ENCODE measurements at regions not wholly inside any gene's neighbourhood (a gene's known extent, or its start where the extent isn't known, plus 50 kb on each side); places are given as distances from the start of the nearest gene placed in this dataset.
"Not testable (repeated sequence)": the region's sequence is repeated elsewhere in the genome, so short reads cannot be mapped to it uniquely, and the experiment has no call there.

- Mint-ChIP-seq H3K4me3 (no peak overlapping the region), H3K4me1 (no peaks in the 10 kb centered on the region), H3K36me3 (ENCODE audit: low read depth) (no peaks in the 10 kb centered on the region), H3K9me3 (no peaks in the 10 kb centered on the region), H3K27ac (no peak overlapping the region), H3K27me3 (ENCODE audit: low read depth) (peaks cover 4% of the 10 kb centered on the region)
- TF ChIP-seq CTCF (IDR thresholded peaks at IDR 0.05; ENCODE audit: unreplicated experiment in 3 of 3), result no peak
These were observed 108.8 kb downstream of the FAM217A start for GRCh38 chr6:3970097-3970496.

- not testable (repeated sequence) for H3K4me3 Mint-ChIP-seq; H3K9me3 Mint-ChIP-seq; H3K27me3 Mint-ChIP-seq (ENCODE audit: low read depth); H3K4me1 Mint-ChIP-seq; H3K36me3 Mint-ChIP-seq (ENCODE audit: low read depth); H3K27ac Mint-ChIP-seq
These were observed 105.8 kb downstream of the FAM217A start for GRCh38 chr6:3973152-3973551.

GRCh38 chr6:3977875-3978711 is 100.8 kb downstream of the FAM217A start:
- no peak overlapping the region for H3K4me3 Mint-ChIP-seq
- peak overlapping the region in 1 of 3 experiments; percentile 16 for H3K27ac Mint-ChIP-seq
- peaks cover 8% of the 10 kb centered on the region for H3K4me1 Mint-ChIP-seq
- peaks cover 15% of the 10 kb centered on the region for H3K36me3 Mint-ChIP-seq (ENCODE audit: low read depth)
- no peaks in the 10 kb centered on the region for H3K9me3 Mint-ChIP-seq
- peak; percentile 57 to 72 (median 67) for TF ChIP-seq CTCF (IDR thresholded peaks at IDR 0.05; ENCODE audit: unreplicated experiment in 3 of 3)
- H3K27me3 Mint-ChIP-seq (ENCODE audit: low read depth), result no peaks in the 10 kb centered on the region

- not testable (repeated sequence) for H3K27me3 Mint-ChIP-seq (ENCODE audit: low read depth); H3K4me1 Mint-ChIP-seq
These were observed 100.0 kb downstream of the FAM217A start for GRCh38 chr6:3978966-3979365.

GRCh38 chr6:3981917-3982316 is 97.0 kb downstream of the FAM217A start:
- H3K36me3 Mint-ChIP-seq (ENCODE audit: low read depth), result peaks cover 35% of the 10 kb centered on the region
- no peak overlapping the region for H3K27ac Mint-ChIP-seq
- no peaks in the 10 kb centered on the region for H3K9me3 Mint-ChIP-seq

More at GRCh38 chr6:3978966-3979365, 100.0 kb downstream of the FAM217A start:
- not testable (repeated sequence) for H3K9me3 Mint-ChIP-seq, H3K4me3 Mint-ChIP-seq, H3K27ac Mint-ChIP-seq
- peaks cover 20% of the 10 kb centered on the region for H3K36me3 Mint-ChIP-seq (ENCODE audit: low read depth)

GRCh38 chr6:3983778-3984177 is 95.2 kb downstream of the FAM217A start:
- TF ChIP-seq CTCF (IDR thresholded peaks at IDR 0.05; ENCODE audit: unreplicated experiment in 3 of 3), result no peak
- Mint-ChIP-seq H3K4me1 (peaks cover 17% of the 10 kb centered on the region), H3K27me3 (ENCODE audit: low read depth) (no peaks in the 10 kb centered on the region), H3K27ac (no peak overlapping the region), H3K9me3 (no peaks in the 10 kb centered on the region), H3K4me3 (no peak overlapping the region), H3K36me3 (ENCODE audit: low read depth) (peaks cover 38% of the 10 kb centered on the region)

More at GRCh38 chr6:3981917-3982316, 97.0 kb downstream of the FAM217A start:
- no peak overlapping the region for H3K4me3 Mint-ChIP-seq
- no peaks in the 10 kb centered on the region for H3K27me3 Mint-ChIP-seq (ENCODE audit: low read depth)
- TF ChIP-seq CTCF (IDR thresholded peaks at IDR 0.05; ENCODE audit: unreplicated experiment in 3 of 3), result no peak
- peaks cover 14% of the 10 kb centered on the region for H3K4me1 Mint-ChIP-seq

GRCh38 chr6:3984494-3984893 is 94.4 kb downstream of the FAM217A start:
- no peak for TF ChIP-seq CTCF (IDR thresholded peaks at IDR 0.05; ENCODE audit: unreplicated experiment in 3 of 3)
- H3K4me1 Mint-ChIP-seq, result peaks cover 21% of the 10 kb centered on the region

More at GRCh38 chr6:3984494-3984893, 94.4 kb downstream of the FAM217A start:
- no peaks in the 10 kb centered on the region for H3K27me3 Mint-ChIP-seq (ENCODE audit: low read depth)
- H3K36me3 Mint-ChIP-seq (ENCODE audit: low read depth), result peaks cover 38% of the 10 kb centered on the region
- H3K27ac Mint-ChIP-seq, result no peak overlapping the region
- H3K9me3 Mint-ChIP-seq, result no peaks in the 10 kb centered on the region
- H3K4me3 Mint-ChIP-seq, result no peak overlapping the region

Measured in nephron (organoid).